ENCODE measurements at regions not wholly inside any gene's neighbourhood (a gene's known extent, or its start where the extent isn't known, plus 50 kb on each side); places are given as distances from the start of the nearest gene placed in this dataset.

DNA sequence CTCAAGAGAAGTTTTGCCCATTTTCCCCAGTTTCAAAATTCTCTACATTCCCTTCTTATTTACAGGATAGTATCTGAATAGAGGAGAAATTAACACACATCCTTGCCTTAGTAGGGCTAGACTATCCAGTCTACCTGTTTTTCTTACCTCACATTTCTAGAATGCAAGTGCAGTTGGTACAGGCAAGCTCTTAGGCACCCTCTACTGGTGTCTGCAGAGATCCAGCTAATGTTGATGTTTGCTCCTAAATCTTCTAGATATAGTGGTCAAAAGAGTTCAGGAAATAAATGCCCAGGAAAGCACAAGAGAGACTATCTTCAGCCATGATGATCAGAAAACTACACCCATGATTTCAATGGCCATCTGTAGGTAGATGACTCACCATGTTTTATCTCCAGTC, 205.3 kb downstream of the HTR7 start:
- TF ChIP-seq, protein P1, sequence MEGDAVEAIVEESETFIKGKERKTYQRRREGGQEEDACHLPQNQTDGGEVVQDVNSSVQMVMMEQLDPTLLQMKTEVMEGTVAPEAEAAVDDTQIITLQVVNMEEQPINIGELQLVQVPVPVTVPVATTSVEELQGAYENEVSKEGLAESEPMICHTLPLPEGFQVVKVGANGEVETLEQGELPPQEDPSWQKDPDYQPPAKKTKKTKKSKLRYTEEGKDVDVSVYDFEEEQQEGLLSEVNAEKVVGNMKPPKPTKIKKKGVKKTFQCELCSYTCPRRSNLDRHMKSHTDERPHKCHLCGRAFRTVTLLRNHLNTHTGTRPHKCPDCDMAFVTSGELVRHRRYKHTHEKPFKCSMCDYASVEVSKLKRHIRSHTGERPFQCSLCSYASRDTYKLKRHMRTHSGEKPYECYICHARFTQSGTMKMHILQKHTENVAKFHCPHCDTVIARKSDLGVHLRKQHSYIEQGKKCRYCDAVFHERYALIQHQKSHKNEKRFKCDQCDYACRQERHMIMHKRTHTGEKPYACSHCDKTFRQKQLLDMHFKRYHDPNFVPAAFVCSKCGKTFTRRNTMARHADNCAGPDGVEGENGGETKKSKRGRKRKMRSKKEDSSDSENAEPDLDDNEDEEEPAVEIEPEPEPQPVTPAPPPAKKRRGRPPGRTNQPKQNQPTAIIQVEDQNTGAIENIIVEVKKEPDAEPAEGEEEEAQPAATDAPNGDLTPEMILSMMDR (IDR thresholded peaks at IDR 0.05; ENCODE audit: low read depth, low read length): peak; percentile 66
- H3K4me3 ChIP-seq (replicated peaks in 1 of 2; ENCODE audit: low read depth in 2 of 2, low read length in 2 of 2): no peak overlapping the region
- peak; percentile 59 for DNase-seq (ENCODE audit: low read depth in 2 of 2)

- TF ChIP-seq, protein P1 (IDR thresholded peaks at IDR 0.05; ENCODE audit: low read depth, low read length): no peak
- no peak overlapping the region for H3K4me3 ChIP-seq (replicated peaks in 1 of 2; ENCODE audit: low read depth in 2 of 2, low read length in 2 of 2)
- no peak for DNase-seq (ENCODE audit: low read depth in 2 of 2)
These were observed 199.0 kb downstream of the HTR7 start for GRCh38 chr10:90658791-90659190.

DNA sequence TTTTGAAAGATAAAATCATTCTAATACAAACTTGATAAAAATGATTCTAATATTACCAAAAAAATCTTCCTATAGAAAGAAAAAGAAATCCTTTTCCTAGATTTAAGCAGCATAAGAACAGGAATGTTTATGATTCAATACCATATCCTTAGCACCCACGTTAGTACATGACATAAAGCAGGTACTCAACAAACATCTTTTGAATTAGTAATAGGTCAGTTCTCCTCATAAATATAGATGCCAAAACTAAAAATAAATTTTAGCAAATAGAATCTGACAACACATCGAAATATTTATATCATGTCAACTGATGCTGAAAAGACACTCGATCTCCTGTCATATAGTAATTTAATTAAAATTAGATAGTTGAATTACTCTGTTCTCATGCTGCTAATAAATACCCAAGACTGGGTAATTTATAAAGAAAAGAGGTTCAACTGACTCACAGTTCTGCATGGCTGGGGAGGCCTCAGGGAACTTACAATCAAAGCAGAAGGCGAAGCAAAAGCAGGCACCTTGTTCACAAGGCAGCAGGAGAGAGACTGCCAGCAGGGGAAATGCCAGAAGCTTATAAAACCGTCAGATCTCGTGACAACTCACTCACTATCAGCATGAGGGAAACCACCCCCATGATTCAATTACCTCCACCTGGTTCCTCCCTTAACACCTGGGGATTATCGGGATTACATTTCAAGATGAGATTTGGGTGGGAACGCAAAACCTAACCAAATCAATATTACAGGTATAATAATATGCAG, 191.8 kb downstream of the HTR7 start:
- no peak for DNase-seq (ENCODE audit: low read depth in 2 of 2)
- H3K4me3 ChIP-seq (replicated peaks in 1 of 2; ENCODE audit: low read depth in 2 of 2, low read length in 2 of 2): no peak overlapping the region
- TF ChIP-seq, protein P1 (IDR thresholded peaks at IDR 0.05; ENCODE audit: low read depth, low read length): no peak

DNA sequence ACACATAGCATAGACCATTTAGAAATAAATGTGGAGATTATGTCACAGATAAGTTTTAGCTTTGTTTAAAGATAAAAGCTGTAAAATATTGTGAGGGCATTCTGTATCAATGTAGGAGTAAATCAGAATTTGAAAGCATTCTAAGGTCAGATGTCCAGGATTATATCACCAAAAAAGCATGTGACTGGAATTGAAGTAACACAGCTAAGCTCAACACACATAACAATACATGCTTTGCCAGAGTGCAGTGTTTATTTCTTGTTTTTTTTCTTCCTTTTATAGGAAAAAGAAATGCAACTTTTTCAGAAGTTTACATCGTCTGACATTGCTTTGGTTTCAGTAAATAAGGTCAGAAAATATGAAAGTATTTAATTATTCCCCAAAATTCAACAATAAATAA, 183.4 kb downstream of the HTR7 start:
- TF ChIP-seq, protein P1 (IDR thresholded peaks at IDR 0.05; ENCODE audit: low read depth, low read length): no peak
- H3K4me3 ChIP-seq (replicated peaks in 1 of 2; ENCODE audit: low read depth in 2 of 2, low read length in 2 of 2): no peak overlapping the region
- DNase-seq (ENCODE audit: low read depth in 2 of 2): peak in 1 of 2 donors; percentile 60

- no peak overlapping the region for H3K4me3 ChIP-seq (replicated peaks in 1 of 2; ENCODE audit: low read depth in 2 of 2, low read length in 2 of 2)
- TF ChIP-seq, protein P1 (IDR thresholded peaks at IDR 0.05; ENCODE audit: low read depth, low read length): no peak
- peak; percentile 91 to 98 for DNase-seq (ENCODE audit: low read depth in 2 of 2)
These were observed 182.9 kb downstream of the HTR7 start for GRCh38 chr10:90674928-90675327.

GRCh38 chr10:90675621-90676020, 182.2 kb downstream of the HTR7 start:
- DNase-seq (ENCODE audit: low read depth in 2 of 2): peak; percentile 63 to 87
- TF ChIP-seq, protein P1 (IDR thresholded peaks at IDR 0.05; ENCODE audit: low read depth, low read length): no peak
- H3K4me3 ChIP-seq (replicated peaks in 1 of 2; ENCODE audit: low read depth in 2 of 2, low read length in 2 of 2): peak overlapping the region in 1 of 2 donors; percentile 19
